Gastroesophageal sphincter (tissue), 3 donors: ENCODE measurements at regions not wholly inside any gene's neighbourhood (a gene's known extent, or its start where the extent isn't known, plus 50 kb on each side); places are given as distances from the start of the nearest gene placed in this dataset.

Experiments
- CTCF ChIP-seq, 4 experiments: fragments of 200-600 bp in 2 of 4; fragments of 450-650 bp in 2 of 4; sonication (generic) in 1 of 4; IDR thresholded peaks; one replicate each; pipeline ENCODE4 v1.5.1; 2017 to 2019; ENCODE audit warnings: antibody characterized with exemption in 4 of 4, mild to moderate bottlenecking in 2 of 4, moderate library complexity in 2 of 4
- EP300 ChIP-seq: sonication (generic); formaldehyde crosslinking; IDR thresholded peaks from one replicate; pipeline ENCODE4 v1.6.1; 2017; ENCODE audit warnings: antibody characterized with exemption, mild to moderate bottlenecking
- POLR2A ChIP-seq, 2 donors: fragments of 450-650 bp; IDR thresholded peaks; one replicate each; pipeline ENCODE4 v1.6.1; 2017; ENCODE audit warnings: antibody characterized with exemption in 2 of 2, mild to moderate bottlenecking in 2 of 2, moderate library complexity in 1 of 2
- POLR2AphosphoS5 ChIP-seq: sonication (generic); formaldehyde crosslinking; IDR thresholded peaks from one replicate; pipeline ENCODE4 v1.6.1; 2017; ENCODE audit warnings: antibody characterized with exemption

GRCh38 chr15:95394186-95395067 is 936.1 kb upstream of the NR2F2 start:
- TF ChIP-seq EP300 (no peak), CTCF (IDR thresholded peaks at IDR 0.05) (no peak), POLR2AphosphoS5 (no peak), POLR2A (IDR thresholded peaks at IDR 0.05) (no peak)
